Activated CD4-positive, alpha-beta T cell treated with anti-CD3 and anti-CD28 coated beads, Interleukin-2, amount 50 U/mL, for 1 hour (primary cell): ENCODE measurements at regions not wholly inside any gene's neighbourhood (a gene's known extent, or its start where the extent isn't known, plus 50 kb on each side); places are given as distances from the start of the nearest gene placed in this dataset.

Experiments used
- DNase-seq: peaks from one replicate; pipeline ENCODE4 v3.0.0-alpha.2; 2020

DNA sequence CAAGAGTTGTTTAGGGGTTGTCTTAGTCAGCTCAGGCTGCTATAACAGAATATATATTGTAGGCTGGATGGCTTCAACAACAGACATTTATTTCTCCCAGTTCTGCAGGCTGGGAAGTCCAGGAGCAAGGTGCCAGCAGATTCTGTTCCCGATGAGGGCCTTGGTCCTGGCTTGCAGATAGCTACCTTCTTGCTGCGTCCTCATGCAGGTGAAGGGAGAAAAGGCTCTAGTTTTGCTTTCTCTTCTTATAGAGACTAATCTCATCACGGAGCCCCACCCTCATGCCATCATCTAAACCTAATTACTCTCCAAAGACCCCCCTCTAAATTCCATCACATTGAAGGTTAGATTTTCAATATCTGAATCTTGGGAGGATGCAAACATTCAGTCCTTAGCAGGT lies 246.0 kb upstream of the ANKRD55 start:
- DNase-seq, result no peak

- no peak for DNase-seq
These were observed 244.9 kb upstream of the ANKRD55 start for GRCh38 chr5:56478062-56478461.

DNA sequence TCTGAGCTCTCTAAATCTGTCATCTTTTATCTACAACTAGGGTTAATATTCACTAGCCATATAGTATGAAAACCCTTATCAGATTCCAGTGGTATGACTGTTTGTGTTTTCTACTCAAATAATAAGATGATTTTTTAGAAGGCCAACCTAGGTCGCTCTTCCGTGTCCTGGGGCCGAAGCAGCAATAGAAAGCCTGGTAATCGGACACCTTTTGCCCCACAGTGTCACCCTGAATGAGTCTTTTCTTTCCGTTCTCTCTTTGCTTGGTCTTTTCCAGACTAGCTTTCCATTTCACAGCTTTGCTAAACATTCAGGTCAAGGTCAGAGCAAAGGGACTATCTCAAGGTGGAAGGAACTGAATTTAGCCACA lies 243.3 kb upstream of the ANKRD55 start:
- no peak for DNase-seq

DNA sequence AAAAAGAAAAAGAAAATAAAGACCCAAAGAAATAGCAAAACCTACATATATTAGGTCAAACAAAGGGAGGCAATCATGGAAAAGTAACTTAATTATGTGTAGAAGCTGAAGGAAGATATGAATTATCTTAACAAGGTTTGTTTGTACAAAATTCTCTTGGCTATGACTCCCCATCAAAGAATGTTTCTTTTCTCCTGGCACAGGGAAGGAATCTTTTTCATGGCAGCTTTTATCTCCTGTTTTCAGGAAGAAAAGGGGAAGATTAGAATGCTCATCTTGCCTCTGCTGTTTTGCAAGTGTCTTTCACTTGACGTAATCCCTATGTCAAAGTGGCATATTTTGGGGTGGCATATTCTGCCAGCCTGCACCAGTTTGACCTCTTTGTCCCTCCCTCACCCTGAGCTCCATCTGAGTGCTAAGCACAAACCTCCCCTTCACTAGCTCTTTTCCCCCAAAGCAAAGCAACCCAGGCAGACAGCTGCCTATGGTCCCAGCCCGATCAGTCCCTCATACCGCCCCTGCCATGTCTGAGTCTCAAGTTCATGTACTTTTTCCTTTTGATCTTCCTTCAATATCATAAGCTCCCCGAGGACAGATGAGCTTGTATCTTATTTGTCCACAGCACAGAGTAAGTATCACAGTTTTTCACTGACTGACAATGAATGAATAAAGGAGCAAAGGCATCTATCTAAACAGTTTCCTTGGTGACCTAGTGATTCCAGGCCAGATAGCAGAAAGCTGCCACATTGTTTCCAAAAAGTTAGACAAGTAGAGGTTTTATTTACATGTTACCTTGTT lies 242.8 kb upstream of the ANKRD55 start:
- DNase-seq, result no peak

DNA sequence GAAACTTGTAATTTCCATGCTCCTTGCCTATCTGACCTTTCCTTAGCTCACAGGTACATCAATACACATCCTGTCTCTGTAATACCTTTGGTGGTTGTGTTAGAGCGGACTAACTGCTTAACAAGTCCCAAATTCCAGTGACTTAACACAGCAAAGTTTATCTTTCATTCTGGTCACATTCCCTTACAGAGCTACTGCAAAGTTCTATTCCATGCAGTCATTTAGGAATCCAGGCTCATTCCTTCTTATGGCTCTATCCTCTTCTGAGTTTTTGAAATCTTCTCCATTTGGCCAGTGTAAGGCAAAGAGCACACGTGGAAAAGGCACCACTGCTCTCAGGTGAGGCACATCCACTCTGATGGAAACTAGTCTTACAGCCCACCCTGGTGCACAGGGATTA lies 238.6 kb upstream of the ANKRD55 start:
- DNase-seq, result no peak

DNA sequence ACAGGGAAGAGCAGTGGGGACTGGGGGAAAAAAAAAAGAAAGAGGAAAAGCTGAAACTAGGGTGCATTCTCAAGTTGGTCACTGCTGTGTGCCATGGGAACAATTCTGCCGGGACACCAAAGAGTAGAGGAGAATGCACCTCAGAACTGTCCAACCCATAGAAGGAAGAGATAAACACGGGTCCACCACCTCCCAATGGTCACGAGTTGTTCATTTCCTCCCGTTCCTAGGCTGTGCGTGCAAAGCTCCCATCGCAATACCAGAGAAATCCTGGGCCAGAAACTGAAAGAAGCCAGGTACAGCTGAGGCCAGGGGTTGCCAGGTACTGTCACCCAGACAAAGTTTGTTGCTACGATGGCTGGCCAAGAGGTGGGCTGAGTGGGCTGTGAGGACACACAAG lies 236.9 kb upstream of the ANKRD55 start:
- no peak for DNase-seq

GRCh38 chr5:56468277-56468676 lies 235.1 kb upstream of the ANKRD55 start:
- DNase-seq, result no peak

GRCh38 chr5:56467176-56467717 lies 234.1 kb upstream of the ANKRD55 start:
- DNase-seq, result no peak

DNA sequence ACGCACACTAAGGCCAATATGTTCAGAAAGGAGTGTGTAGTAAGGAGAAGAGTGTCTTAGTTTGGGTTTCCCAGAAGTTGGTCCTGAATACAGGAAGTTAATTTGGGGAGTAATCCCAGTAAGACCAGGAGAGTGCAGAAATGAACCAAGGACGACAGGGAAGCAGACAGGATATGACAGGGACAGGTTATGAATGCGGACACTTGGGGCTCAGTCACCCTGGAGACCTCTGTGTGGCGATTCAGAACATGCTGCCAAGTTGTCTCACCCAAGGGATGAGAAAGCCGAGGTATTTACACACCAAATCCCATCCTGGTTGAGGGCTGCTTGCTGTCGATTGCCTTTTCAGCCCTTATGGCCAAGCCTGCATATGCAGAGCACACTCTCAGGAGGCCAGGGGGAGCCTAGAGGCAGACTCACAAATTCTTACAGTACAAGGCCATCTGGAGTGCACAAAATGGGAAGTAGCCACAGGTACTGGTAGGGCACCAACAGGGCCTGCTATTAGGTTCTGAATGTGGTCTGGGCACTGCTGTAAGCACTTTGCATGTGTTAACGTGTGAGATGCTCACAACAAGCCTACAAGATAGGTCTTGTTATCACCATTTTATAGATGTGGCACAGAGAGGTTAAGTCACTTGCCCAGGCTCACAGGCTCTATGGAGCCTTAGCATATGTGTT lies 233.1 kb upstream of the ANKRD55 start:
- no peak for DNase-seq

DNA sequence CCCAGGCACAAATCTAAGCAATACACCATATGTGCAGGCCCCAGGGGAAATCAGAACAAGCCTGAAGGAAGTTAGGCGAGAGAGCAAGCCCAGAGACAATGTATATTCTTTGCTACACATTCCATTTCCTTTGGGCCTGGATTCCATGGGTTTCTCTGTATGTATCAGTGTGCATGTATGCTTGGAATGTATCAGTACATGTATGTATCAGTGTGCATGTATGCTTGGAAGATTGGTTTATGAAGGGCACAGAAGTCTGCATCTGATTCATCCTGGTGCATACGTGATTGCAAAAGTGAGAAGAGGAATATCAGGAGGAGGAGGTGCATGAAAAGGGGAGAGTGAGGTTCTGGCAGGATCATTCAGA lies 232.6 kb upstream of the ANKRD55 start:
- no peak for DNase-seq

- DNase-seq, result no peak
These were observed 232.0 kb upstream of the ANKRD55 start for GRCh38 chr5:56464935-56465768.

DNA sequence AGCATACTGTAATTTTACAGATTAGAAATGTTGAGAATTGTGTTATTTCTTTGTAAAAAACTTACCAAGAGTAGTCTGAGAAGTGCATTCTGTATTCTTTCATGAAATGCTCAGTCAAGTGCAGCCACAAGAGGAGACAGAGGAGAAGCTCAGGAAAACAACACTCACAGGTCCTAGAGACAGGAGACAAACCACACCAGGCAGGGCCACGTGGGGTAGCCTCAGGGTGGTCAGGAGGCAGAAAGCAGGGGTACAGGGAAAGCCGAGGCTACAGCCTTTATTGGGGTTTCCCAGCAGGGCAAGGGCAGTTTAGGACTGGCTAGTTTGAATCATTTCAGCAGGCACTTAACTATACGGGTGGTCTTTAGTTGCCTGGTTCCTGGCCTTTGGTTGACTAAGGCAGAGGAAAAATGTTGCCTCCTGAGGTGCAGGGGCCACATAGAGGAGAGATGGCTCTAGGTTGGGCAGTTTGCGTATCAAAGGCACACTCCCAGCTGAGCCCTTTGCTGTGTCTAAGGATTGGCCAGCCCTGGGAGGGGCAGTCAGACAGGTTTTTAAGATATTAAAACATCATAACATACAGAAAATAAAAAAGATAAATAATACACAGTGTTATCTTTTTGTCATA lies 230.9 kb upstream of the ANKRD55 start:
- no peak for DNase-seq

- no peak for DNase-seq
These were observed 228.5 kb upstream of the ANKRD55 start for GRCh38 chr5:56461584-56461983.

GRCh38 chr5:56460681-56461191 lies 227.6 kb upstream of the ANKRD55 start:
- DNase-seq, result no peak

GRCh38 chr5:56460195-56460546 lies 227.0 kb upstream of the ANKRD55 start:
- no peak for DNase-seq

DNA sequence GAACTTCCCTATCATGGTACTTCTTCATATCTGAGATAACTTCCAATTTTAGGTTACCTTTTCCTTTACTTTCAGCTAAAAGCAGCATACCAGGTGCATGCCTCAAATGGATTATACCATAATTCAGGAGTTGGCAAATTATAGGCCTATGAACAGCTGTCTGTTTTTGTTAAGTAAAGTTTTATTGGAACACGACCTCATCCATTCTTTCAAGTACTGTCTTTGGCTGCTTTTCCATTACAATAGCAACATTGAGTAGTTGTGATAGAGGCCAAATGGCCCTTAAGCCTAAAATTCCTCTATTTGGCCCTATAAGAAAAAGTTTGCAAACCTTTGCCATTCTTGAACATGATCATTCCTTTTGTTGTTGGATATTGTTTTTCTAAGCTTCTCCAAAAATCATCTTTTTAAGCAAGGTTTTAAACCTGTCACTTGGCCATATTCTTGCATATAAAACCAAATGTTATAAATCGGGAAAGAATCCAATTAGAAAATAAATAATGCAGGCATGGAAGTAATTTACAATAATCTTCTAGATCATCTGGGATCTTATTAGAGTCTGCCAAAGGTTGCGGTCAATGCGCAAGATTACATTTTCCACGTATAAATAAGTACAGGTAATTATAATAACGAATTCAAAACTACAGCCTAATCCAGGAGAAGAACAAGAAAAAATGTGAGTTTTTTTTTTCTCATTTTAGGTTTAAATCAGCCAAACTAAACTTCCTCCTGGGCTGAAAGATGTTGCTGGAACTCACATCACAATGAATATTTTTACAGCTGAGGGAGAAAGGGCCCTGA lies 226.5 kb upstream of the ANKRD55 start:
- no peak for DNase-seq

GRCh38 chr5:56457887-56458812 lies 225.0 kb upstream of the ANKRD55 start:
- DNase-seq, result no peak

GRCh38 chr5:56456002-56456401 lies 222.9 kb upstream of the ANKRD55 start:
- DNase-seq, result no peak

- no peak for DNase-seq
These were observed 222.3 kb upstream of the ANKRD55 start for GRCh38 chr5:56455417-56455816.

GRCh38 chr5:56454219-56454862 lies 221.2 kb upstream of the ANKRD55 start:
- no peak for DNase-seq
